ENCODE measurements at regions not wholly inside any gene's neighbourhood (a gene's known extent, or its start where the extent isn't known, plus 50 kb on each side); places are given as distances from the start of the nearest gene placed in this dataset.

DNA sequence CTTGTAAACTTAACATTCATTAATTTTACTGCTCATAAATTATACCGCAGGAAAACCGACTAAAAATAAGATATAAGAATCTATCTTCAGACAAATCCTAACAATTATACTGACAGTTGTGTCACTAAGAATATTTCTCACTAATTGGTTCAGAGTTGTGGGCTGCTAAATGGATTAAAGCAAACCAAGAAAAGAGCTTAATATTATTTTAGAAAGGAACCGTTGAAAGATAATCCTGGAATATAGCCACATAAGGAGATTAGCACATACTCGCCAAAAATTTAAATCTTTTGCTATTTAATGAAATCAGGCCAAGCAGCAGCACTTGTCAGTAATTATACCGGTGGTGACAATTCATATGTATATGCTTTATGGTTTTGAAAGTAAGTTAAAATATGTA lies 132.8 kb downstream of the SLIT2 start:
- no peaks in the 10 kb centered on the region for H3K4me1 ChIP-seq (ENCODE audit: control insufficient read depth, insufficient read depth, low read length)
- no peaks in the 10 kb centered on the region for H3K36me3 ChIP-seq (ENCODE audit: control insufficient read depth, insufficient read depth, low read length)
- no peak overlapping the region for H3K9ac ChIP-seq (ENCODE audit: low read length)
- H3K27me3 ChIP-seq (ENCODE audit: control insufficient read depth, insufficient read depth, low read length), result no peaks in the 10 kb centered on the region
- H3K9me3 ChIP-seq (ENCODE audit: control insufficient read depth, low read length), result no peaks in the 10 kb centered on the region
- H3K4me3 ChIP-seq (ENCODE audit: low read length), result no peak overlapping the region

DNA sequence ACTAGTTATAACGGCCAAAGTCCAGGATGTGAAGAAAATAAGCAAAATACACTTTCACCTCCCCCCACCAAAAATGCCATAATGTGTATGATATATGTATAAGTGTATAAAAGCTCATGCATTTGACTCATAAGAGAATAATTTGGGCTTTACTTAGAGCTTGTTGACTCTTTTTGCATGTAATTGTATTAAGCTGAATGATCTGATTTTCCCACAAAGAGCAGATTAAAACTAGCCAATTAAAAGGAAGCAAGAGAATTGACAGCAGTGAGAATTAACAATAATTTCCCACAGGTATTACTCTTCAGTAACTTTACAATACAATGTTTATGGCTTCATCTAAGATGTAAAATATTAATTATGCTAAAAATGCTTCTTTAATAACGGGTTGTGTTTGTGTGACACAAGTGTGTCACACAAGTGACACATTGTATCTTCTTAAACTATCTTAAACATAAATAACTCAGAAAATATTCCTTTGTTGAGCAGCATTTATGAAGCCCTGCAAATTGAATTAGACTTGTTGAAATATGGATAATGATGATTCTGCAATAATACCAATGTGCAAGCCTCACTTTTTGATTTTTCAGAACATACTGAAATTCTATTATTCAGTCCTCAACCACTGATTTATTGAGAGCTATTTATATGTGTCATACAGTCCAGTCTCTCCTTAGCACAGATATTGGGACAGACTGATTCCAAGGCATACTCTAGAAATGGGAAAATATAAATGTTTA lies 134.5 kb downstream of the SLIT2 start:
- Histone ChIP-seq H3K27me3 (ENCODE audit: control insufficient read depth, insufficient read depth, low read length) (no peaks in the 10 kb centered on the region), H3K4me1 (ENCODE audit: control insufficient read depth, insufficient read depth, low read length) (no peaks in the 10 kb centered on the region), H3K4me3 (ENCODE audit: low read length) (no peak overlapping the region), H3K9me3 (ENCODE audit: control insufficient read depth, low read length) (no peaks in the 10 kb centered on the region), H3K36me3 (ENCODE audit: control insufficient read depth, insufficient read depth, low read length) (no peaks in the 10 kb centered on the region), H3K9ac (ENCODE audit: low read length) (no peak overlapping the region)

- no peaks in the 10 kb centered on the region for H3K27me3 ChIP-seq (ENCODE audit: control insufficient read depth, insufficient read depth, low read length)
Observed at GRCh38 chr4:20386906-20387305, 135.2 kb downstream of the SLIT2 start.

DNA sequence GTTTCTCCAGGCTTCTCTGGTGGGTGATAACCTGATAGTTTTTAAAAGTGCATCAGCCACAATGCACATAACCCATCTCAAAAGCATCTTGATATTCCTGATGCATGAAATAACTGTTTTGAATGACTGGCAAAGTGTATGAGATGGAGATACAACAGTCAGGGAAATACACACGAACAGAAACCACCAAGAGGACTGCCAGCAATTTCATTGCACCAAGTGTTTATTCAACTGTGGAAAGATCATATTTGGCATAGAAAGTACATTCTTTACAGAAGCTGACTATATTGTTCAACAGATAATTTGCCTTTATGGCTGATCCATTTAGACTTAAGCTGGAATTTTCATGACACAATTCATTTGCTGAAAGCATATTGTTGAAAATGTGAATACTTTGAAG lies 139.5 kb downstream of the SLIT2 start:
- no peaks in the 10 kb centered on the region for H3K4me1 ChIP-seq (ENCODE audit: control insufficient read depth, insufficient read depth, low read length)
- no peaks in the 10 kb centered on the region for H3K36me3 ChIP-seq (ENCODE audit: control insufficient read depth, insufficient read depth, low read length)
- H3K27me3 ChIP-seq (ENCODE audit: control insufficient read depth, insufficient read depth, low read length), result no peaks in the 10 kb centered on the region
- no peak overlapping the region for H3K4me3 ChIP-seq (ENCODE audit: low read length)
- no peaks in the 10 kb centered on the region for H3K9me3 ChIP-seq (ENCODE audit: control insufficient read depth, low read length)
- H3K9ac ChIP-seq (ENCODE audit: low read length), result no peak overlapping the region

More at GRCh38 chr4:20386906-20387305, 135.2 kb downstream of the SLIT2 start:
- Histone ChIP-seq H3K9ac (ENCODE audit: low read length) (no peak overlapping the region), H3K36me3 (ENCODE audit: control insufficient read depth, insufficient read depth, low read length) (no peaks in the 10 kb centered on the region), H3K4me1 (ENCODE audit: control insufficient read depth, insufficient read depth, low read length) (no peaks in the 10 kb centered on the region), H3K9me3 (ENCODE audit: control insufficient read depth, low read length) (no peaks in the 10 kb centered on the region), H3K4me3 (ENCODE audit: low read length) (no peak overlapping the region)

- Histone ChIP-seq H3K36me3 (ENCODE audit: control insufficient read depth, insufficient read depth, low read length) (no peaks in the 10 kb centered on the region), H3K4me3 (ENCODE audit: low read length) (no peak overlapping the region), H3K9me3 (ENCODE audit: control insufficient read depth, low read length) (no peaks in the 10 kb centered on the region), H3K27me3 (ENCODE audit: control insufficient read depth, insufficient read depth, low read length) (no peaks in the 10 kb centered on the region), H3K9ac (ENCODE audit: low read length) (no peak overlapping the region), H3K4me1 (ENCODE audit: control insufficient read depth, insufficient read depth, low read length) (no peaks in the 10 kb centered on the region)
Observed at GRCh38 chr4:20391912-20392311, 140.2 kb downstream of the SLIT2 start.

DNA sequence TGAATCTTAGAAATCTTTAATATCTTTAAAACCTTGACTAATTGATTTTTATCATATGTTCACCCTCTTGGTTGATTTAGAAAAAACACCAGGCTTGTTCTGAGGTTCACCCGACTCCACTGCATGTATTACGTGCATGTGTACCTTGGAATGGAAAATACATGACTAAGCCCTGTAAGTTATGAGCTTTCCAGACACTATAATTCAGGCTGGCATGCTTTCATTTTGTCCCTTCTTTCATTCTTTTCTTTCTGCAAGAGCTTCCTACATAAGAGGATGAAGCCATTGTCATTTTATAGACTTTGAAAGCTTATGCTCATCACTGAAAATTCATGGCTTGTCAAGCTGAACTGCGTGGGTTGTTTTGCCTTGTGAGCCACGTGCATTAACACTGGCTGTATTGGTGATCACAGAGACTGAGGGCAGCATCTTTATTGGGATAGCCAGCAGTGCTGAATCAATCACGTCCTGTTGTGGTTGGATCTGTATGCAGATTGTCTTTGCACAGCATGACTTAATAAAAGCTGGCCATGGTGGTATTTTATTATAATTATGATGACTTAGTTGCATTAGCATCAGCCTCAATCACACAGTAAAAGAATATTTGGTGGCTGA lies 141.9 kb downstream of the SLIT2 start:
- H3K36me3 ChIP-seq (ENCODE audit: control insufficient read depth, insufficient read depth, low read length), result no peaks in the 10 kb centered on the region
- H3K27me3 ChIP-seq (ENCODE audit: control insufficient read depth, insufficient read depth, low read length), result no peaks in the 10 kb centered on the region
- no peaks in the 10 kb centered on the region for H3K9me3 ChIP-seq (ENCODE audit: control insufficient read depth, low read length)
- H3K4me1 ChIP-seq (ENCODE audit: control insufficient read depth, insufficient read depth, low read length), result no peaks in the 10 kb centered on the region
- no peak overlapping the region for H3K4me3 ChIP-seq (ENCODE audit: low read length)
- H3K9ac ChIP-seq (ENCODE audit: low read length), result no peak overlapping the region

- Histone ChIP-seq H3K9ac (ENCODE audit: low read length) (no peak overlapping the region), H3K9me3 (ENCODE audit: control insufficient read depth, low read length) (no peaks in the 10 kb centered on the region), H3K4me1 (ENCODE audit: control insufficient read depth, insufficient read depth, low read length) (no peaks in the 10 kb centered on the region), H3K27me3 (ENCODE audit: control insufficient read depth, insufficient read depth, low read length) (no peaks in the 10 kb centered on the region), H3K4me3 (ENCODE audit: low read length) (no peak overlapping the region), H3K36me3 (ENCODE audit: control insufficient read depth, insufficient read depth, low read length) (no peaks in the 10 kb centered on the region)
Observed at GRCh38 chr4:20394512-20394911, 142.8 kb downstream of the SLIT2 start.

DNA sequence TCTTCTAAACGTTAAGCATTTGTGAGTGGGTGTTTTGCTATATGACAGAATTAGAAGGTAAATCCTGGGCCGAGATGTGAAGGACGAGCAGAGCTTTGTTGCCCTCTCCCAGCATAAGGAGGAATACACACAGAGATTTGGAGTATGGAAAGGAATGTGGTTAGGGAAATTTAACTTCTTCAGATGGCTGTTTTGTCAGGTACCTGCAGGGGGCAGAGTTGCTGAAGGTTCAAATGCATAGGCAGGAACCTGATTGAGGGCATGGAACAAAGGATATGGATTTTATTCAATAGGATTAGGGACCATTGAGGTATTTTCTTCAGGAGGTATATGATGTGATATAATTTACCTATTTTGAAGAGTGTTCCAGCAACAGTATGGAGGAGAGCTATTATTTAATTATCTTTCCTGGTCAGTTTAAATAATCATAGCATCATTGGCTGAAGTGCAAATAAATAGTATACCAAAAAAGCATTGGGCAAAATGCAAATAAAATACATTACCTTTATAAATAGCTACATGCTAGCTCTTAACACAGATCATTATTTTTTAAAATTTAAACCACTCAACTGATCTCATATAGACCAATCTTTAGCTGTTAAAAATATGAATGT lies 143.6 kb downstream of the SLIT2 start:
- Histone ChIP-seq H3K4me3 (ENCODE audit: low read length) (no peak overlapping the region), H3K4me1 (ENCODE audit: control insufficient read depth, insufficient read depth, low read length) (no peaks in the 10 kb centered on the region), H3K36me3 (ENCODE audit: control insufficient read depth, insufficient read depth, low read length) (no peaks in the 10 kb centered on the region), H3K9me3 (ENCODE audit: control insufficient read depth, low read length) (no peaks in the 10 kb centered on the region), H3K9ac (ENCODE audit: low read length) (no peak overlapping the region), H3K27me3 (ENCODE audit: control insufficient read depth, insufficient read depth, low read length) (no peaks in the 10 kb centered on the region)

- Histone ChIP-seq H3K9ac (ENCODE audit: low read length) (no peak overlapping the region), H3K4me1 (ENCODE audit: control insufficient read depth, insufficient read depth, low read length) (no peaks in the 10 kb centered on the region), H3K4me3 (ENCODE audit: low read length) (no peak overlapping the region), H3K36me3 (ENCODE audit: control insufficient read depth, insufficient read depth, low read length) (no peaks in the 10 kb centered on the region), H3K9me3 (ENCODE audit: control insufficient read depth, low read length) (no peaks in the 10 kb centered on the region), H3K27me3 (ENCODE audit: control insufficient read depth, insufficient read depth, low read length) (no peaks in the 10 kb centered on the region)
Observed at GRCh38 chr4:20403290-20403689, 151.6 kb downstream of the SLIT2 start.

GRCh38 chr4:20403846-20404245 lies 152.1 kb downstream of the SLIT2 start:
- Histone ChIP-seq H3K27me3 (ENCODE audit: control insufficient read depth, insufficient read depth, low read length) (no peaks in the 10 kb centered on the region), H3K36me3 (ENCODE audit: control insufficient read depth, insufficient read depth, low read length) (no peaks in the 10 kb centered on the region), H3K9me3 (ENCODE audit: control insufficient read depth, low read length) (no peaks in the 10 kb centered on the region), H3K9ac (ENCODE audit: low read length) (no peak overlapping the region), H3K4me3 (ENCODE audit: low read length) (no peak overlapping the region), H3K4me1 (ENCODE audit: control insufficient read depth, insufficient read depth, low read length) (no peaks in the 10 kb centered on the region)

- H3K36me3 ChIP-seq (ENCODE audit: control insufficient read depth, insufficient read depth, low read length), result no peaks in the 10 kb centered on the region
- no peaks in the 10 kb centered on the region for H3K9me3 ChIP-seq (ENCODE audit: control insufficient read depth, low read length)
- no peak overlapping the region for H3K9ac ChIP-seq (ENCODE audit: low read length)
- H3K27me3 ChIP-seq (ENCODE audit: control insufficient read depth, insufficient read depth, low read length), result no peaks in the 10 kb centered on the region
- H3K4me3 ChIP-seq (ENCODE audit: low read length), result no peak overlapping the region
- H3K4me1 ChIP-seq (ENCODE audit: control insufficient read depth, insufficient read depth, low read length), result no peaks in the 10 kb centered on the region
Observed at GRCh38 chr4:20408611-20409010, 156.9 kb downstream of the SLIT2 start.

DNA sequence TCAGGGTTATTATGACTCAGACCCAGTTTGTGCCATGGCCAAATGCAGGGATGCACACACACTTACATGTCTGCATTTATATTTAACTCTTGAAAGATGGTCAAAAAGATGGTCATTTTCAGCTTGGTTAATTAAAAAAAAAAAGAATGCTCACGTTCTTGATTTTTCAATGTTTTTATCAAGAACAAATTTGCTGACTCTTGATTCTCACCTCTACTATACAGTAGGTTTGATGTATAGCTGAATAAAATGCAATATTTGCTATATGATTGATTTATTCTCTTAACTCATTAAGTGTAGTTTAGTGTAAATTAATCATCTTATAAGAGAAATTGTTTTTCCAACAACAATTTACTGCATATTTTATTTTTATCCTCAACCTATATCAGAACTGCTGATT lies 160.4 kb downstream of the SLIT2 start:
- Histone ChIP-seq H3K36me3 (ENCODE audit: control insufficient read depth, insufficient read depth, low read length) (no peaks in the 10 kb centered on the region), H3K4me3 (ENCODE audit: low read length) (no peak overlapping the region), H3K4me1 (ENCODE audit: control insufficient read depth, insufficient read depth, low read length) (no peaks in the 10 kb centered on the region), H3K9me3 (ENCODE audit: control insufficient read depth, low read length) (no peaks in the 10 kb centered on the region), H3K9ac (ENCODE audit: low read length) (no peak overlapping the region), H3K27me3 (ENCODE audit: control insufficient read depth, insufficient read depth, low read length) (no peaks in the 10 kb centered on the region)

Measured in mucosa of stomach (tissue), 1 donor.